Erythroblast (primary cell): ENCODE measurements at regions not wholly inside any gene's neighbourhood (a gene's known extent, or its start where the extent isn't known, plus 50 kb on each side); places are given as distances from the start of the nearest gene placed in this dataset.

Experiments used
- DNase-seq, 2 experiments: peaks; one replicate each; lab custom pipeline; 2025; lab: John Stamatoyannopoulos, UW
- GATA1 ChIP-seq: IDR thresholded peaks from 2 replicates; pipeline ENCODE4 v1.6.1; 2011; ENCODE audit warnings: low read depth, mild to moderate bottlenecking, control low read depth, low read length, moderate library complexity
- POLR2A ChIP-seq: IDR thresholded peaks from 2 replicates; pipeline ENCODE4 v1.6.1; 2011; ENCODE audit warnings: mild to moderate bottlenecking, low read length

GRCh38 chr20:61014491-61014890 is 237.6 kb upstream of the CDH4 start:
- TF ChIP-seq POLR2A (no peak), GATA1 (no peak)
- DNase-seq = no peak

- TF ChIP-seq POLR2A (no peak), GATA1 (no peak)
- DNase-seq = no peak
These were observed 236.5 kb upstream of the CDH4 start for GRCh38 chr20:61015602-61016001.

- TF ChIP-seq GATA1 (no peak), POLR2A (no peak)
- no peak for DNase-seq
These were observed 232.7 kb upstream of the CDH4 start for GRCh38 chr20:61019322-61019721.

- TF ChIP-seq POLR2A = no peak
- no peak for TF ChIP-seq GATA1
- no peak for DNase-seq
These were observed 228.4 kb upstream of the CDH4 start for GRCh38 chr20:61023612-61024011.

GRCh38 chr20:61024390-61024789 is 227.7 kb upstream of the CDH4 start:
- no peak for DNase-seq
- TF ChIP-seq GATA1 (no peak), POLR2A (no peak)

- DNase-seq = no peak
- TF ChIP-seq GATA1 = no peak
- no peak for TF ChIP-seq POLR2A
These were observed 226.5 kb upstream of the CDH4 start for GRCh38 chr20:61025536-61025935.

GRCh38 chr20:61026173-61026572 is 225.9 kb upstream of the CDH4 start:
- no peak for DNase-seq
- TF ChIP-seq GATA1 (no peak), POLR2A (no peak)

GRCh38 chr20:61026731-61027130 is 225.3 kb upstream of the CDH4 start:
- no peak for DNase-seq
- TF ChIP-seq GATA1 (no peak), POLR2A (no peak)

- TF ChIP-seq POLR2A (no peak), GATA1 (no peak)
- DNase-seq = no peak
These were observed 224.8 kb upstream of the CDH4 start for GRCh38 chr20:61027218-61027617.

GRCh38 chr20:61030130-61030529 is 221.9 kb upstream of the CDH4 start:
- no peak for TF ChIP-seq POLR2A
- TF ChIP-seq GATA1 = no peak

GRCh38 chr20:61031101-61031830 is 220.8 kb upstream of the CDH4 start:
- TF ChIP-seq GATA1 (no peak), POLR2A (no peak)
- no peak for DNase-seq

More at GRCh38 chr20:61030130-61030529, 221.9 kb upstream of the CDH4 start:
- DNase-seq = no peak

- DNase-seq = no peak
- TF ChIP-seq POLR2A = no peak
- no peak for TF ChIP-seq GATA1
These were observed 214.6 kb upstream of the CDH4 start for GRCh38 chr20:61037498-61037897.

- TF ChIP-seq GATA1 = no peak
- TF ChIP-seq POLR2A = no peak
- DNase-seq = no peak
These were observed 210.6 kb upstream of the CDH4 start for GRCh38 chr20:61041481-61041880.

GRCh38 chr20:61042506-61043385 is 209.3 kb upstream of the CDH4 start:
- DNase-seq = no peak
- TF ChIP-seq POLR2A (no peak), GATA1 (no peak)
